ENCODE measurements at regions not wholly inside any gene's neighbourhood (a gene's known extent, or its start where the extent isn't known, plus 50 kb on each side); places are given as distances from the start of the nearest gene placed in this dataset.
"Not testable (repeated sequence)": the region's sequence is repeated elsewhere in the genome, so short reads cannot be mapped to it uniquely, and the experiment has no call there.

DNA sequence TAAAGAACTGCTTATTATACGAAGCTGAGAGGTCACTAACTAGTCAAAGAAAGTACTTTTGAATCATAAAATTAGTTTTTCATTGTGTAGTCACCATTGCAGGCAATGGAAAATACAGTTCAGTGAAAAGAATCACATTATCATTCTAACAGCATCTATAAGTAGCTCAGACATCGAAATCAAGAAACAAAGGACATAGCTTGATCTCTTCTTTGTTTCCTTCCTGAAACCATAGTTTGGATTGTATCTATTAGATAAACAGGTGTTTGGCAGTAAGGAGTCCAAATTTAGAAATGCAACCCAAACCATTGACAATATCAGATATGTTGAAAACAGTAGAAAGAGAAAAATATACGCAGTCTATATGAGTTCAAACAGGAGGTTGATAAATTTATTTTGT lies 697.3 kb downstream of the TFAP2A start:
- Mint-ChIP-seq H3K27me3 (no peaks in the 10 kb centered on the region), H3K4me1 (no peaks in the 10 kb centered on the region), H3K9me3 (peaks cover 5% of the 10 kb centered on the region), H3K36me3 (no peaks in the 10 kb centered on the region), H3K4me3 (no peak overlapping the region), H3K27ac (no peak overlapping the region)
- DNase-seq (ENCODE audit: low spot score in 2 of 2) (no peak), ATAC-seq (ENCODE audit: low read depth) (no peak)

GRCh38 chr6:9711365-9711764 lies 703.5 kb downstream of the TFAP2A start:
- DNase-seq (ENCODE audit: low spot score in 2 of 2) = no peak
- Mint-ChIP-seq H3K9me3 (peaks cover 4% of the 10 kb centered on the region), H3K27ac (no peak overlapping the region), H3K27me3 (no peaks in the 10 kb centered on the region), H3K36me3 (no peaks in the 10 kb centered on the region), H3K4me1 (no peaks in the 10 kb centered on the region), H3K4me3 (no peak overlapping the region)
- no peak for ATAC-seq (ENCODE audit: low read depth)

DNA sequence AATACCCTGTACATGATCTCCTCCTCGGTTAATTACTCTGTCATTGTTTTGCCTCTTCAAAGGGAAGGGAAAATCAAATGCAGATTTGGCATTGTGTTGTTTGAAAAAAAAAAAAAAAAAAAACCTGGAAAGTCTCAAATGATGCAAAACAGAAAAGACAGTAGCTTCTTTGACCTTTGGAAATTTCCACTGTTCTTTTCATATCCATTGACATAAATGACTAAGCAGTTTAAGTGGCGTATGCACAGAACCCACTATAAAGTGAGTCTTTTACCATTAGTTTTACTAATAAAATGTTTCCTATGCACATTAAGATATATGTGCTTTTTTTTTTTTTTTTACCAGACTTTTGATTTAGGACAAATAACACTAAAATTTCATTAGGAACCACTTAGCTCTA lies 704.3 kb downstream of the TFAP2A start:
- H3K36me3 Mint-ChIP-seq = no peaks in the 10 kb centered on the region
- ATAC-seq (ENCODE audit: low read depth) (no peak), DNase-seq (ENCODE audit: low spot score in 2 of 2) (no peak)
- no peak overlapping the region for H3K27ac Mint-ChIP-seq
- no peaks in the 10 kb centered on the region for H3K4me1 Mint-ChIP-seq
- peaks cover 4% of the 10 kb centered on the region for H3K9me3 Mint-ChIP-seq
- no peaks in the 10 kb centered on the region for H3K27me3 Mint-ChIP-seq
- H3K4me3 Mint-ChIP-seq = no peak overlapping the region

GRCh38 chr6:9708600-9708999 lies 706.3 kb downstream of the TFAP2A start:
- H3K4me1 Mint-ChIP-seq = no peaks in the 10 kb centered on the region
- DNase-seq (ENCODE audit: low spot score in 2 of 2) (no peak), ATAC-seq (ENCODE audit: low read depth) (no peak)
- H3K4me3 Mint-ChIP-seq = no peak overlapping the region
- H3K27me3 Mint-ChIP-seq = no peaks in the 10 kb centered on the region
- H3K9me3 Mint-ChIP-seq = no peaks in the 10 kb centered on the region
- H3K27ac Mint-ChIP-seq = no peak overlapping the region
- no peaks in the 10 kb centered on the region for H3K36me3 Mint-ChIP-seq

DNA sequence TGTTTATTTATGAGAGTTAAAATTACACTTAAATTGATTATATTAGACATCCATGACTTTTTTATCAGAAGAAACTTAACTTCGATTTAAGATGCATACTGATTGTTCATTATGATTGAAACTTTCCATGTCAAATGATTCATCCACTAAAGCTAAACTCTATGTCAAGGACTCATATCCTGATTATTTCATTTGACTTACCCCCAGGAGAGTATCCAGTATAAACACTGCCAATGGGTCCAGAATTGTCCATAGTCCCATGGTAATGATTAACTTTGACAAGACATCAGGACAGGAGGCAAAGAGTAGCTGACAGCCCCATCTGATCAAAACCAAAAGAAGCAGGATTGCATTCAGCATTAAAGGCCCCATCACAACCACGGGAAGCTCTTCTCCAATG lies 709.9 kb downstream of the TFAP2A start:
- H3K4me3 Mint-ChIP-seq = no peak overlapping the region
- no peak for ATAC-seq (ENCODE audit: low read depth)
- no peak overlapping the region for H3K27ac Mint-ChIP-seq
- no peak for DNase-seq (ENCODE audit: low spot score in 2 of 2)
- peaks cover 2% of the 10 kb centered on the region for H3K9me3 Mint-ChIP-seq
- H3K4me1 Mint-ChIP-seq = no peaks in the 10 kb centered on the region
- H3K27me3 Mint-ChIP-seq = no peaks in the 10 kb centered on the region
- peaks cover 2% of the 10 kb centered on the region for H3K36me3 Mint-ChIP-seq

- DNase-seq (ENCODE audit: low spot score in 2 of 2) (no peak), ATAC-seq (ENCODE audit: low read depth) (no peak)
- no peaks in the 10 kb centered on the region for H3K4me1 Mint-ChIP-seq
- peaks cover 2% of the 10 kb centered on the region for H3K9me3 Mint-ChIP-seq
- peaks cover 2% of the 10 kb centered on the region for H3K36me3 Mint-ChIP-seq
- no peaks in the 10 kb centered on the region for H3K27me3 Mint-ChIP-seq
- H3K4me3 Mint-ChIP-seq = no peak overlapping the region
- no peak overlapping the region for H3K27ac Mint-ChIP-seq
Observed at GRCh38 chr6:9702914-9703313, 712.0 kb downstream of the TFAP2A start.

DNA sequence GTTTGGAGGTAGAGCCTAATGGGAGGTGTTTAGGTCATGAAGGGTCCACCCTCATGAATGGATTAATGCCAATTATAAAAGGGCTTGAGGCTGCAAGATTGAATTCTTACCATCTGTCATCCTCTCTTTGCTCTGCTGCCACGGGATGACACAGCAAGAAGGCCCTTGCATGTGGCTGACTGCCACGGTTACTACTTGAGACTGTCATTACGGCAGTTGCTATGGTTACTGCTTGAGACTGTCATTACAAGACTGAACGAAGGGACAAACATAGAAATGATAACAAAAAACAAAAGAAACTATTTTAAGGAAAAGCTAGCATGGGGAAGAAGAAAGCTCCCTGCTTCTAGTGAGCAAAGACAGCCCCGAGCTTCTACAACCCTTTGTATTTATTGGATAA lies 715.0 kb downstream of the TFAP2A start:
- Mint-ChIP-seq H3K4me1 (no peaks in the 10 kb centered on the region), H3K27ac (no peak overlapping the region), H3K9me3 (peaks cover 9% of the 10 kb centered on the region), H3K27me3 (no peaks in the 10 kb centered on the region), H3K4me3 (no peak overlapping the region), H3K36me3 (peaks cover 2% of the 10 kb centered on the region)
- DNase-seq (ENCODE audit: low spot score in 2 of 2) (no peak), ATAC-seq (ENCODE audit: low read depth) (no peak)

DNA sequence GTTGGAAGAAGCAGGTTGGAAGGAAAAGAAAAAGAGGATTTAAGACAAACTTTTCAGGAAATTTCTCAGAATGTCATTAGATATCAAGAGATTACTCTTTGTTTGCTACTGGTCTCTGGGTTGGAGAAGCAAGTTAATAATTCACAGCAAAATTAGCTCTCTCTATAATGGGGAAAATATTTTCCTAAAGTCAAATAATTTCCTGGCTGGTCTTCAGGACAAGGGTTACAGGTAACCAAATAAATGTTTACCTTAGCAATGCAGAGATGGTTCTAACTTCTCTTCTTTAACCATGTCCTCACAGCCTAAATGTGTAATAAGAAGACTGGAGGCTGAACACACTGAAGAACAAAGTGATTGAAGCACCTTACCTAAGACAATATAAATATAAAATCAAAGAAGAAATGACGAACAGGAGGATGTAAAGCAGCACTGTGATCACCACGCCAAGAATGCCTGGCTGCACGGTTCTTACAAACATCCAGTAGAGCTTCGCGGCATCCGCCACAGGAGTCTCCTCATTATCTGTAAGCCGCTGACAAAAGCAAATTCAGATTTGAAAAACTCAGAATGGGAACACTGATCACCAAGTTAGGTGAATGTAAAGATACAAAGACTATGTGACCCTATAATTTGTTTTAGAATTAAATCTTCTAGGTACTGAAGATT lies 717.5 kb downstream of the TFAP2A start:
- Mint-ChIP-seq H3K27ac (no peak overlapping the region), H3K4me3 (no peak overlapping the region), H3K4me1 (no peaks in the 10 kb centered on the region), H3K36me3 (no peaks in the 10 kb centered on the region), H3K9me3 (peaks cover 9% of the 10 kb centered on the region), H3K27me3 (no peaks in the 10 kb centered on the region)
- DNase-seq (ENCODE audit: low spot score in 2 of 2) (no peak), ATAC-seq (ENCODE audit: low read depth) (no peak)

- peaks cover 4% of the 10 kb centered on the region for H3K9me3 Mint-ChIP-seq
- H3K27me3 Mint-ChIP-seq = no peaks in the 10 kb centered on the region
- ATAC-seq (ENCODE audit: low read depth) (no peak), DNase-seq (ENCODE audit: low spot score in 2 of 2) (no peak)
- no peak overlapping the region for H3K4me3 Mint-ChIP-seq
- H3K36me3 Mint-ChIP-seq = no peaks in the 10 kb centered on the region
- H3K4me1 Mint-ChIP-seq = no peaks in the 10 kb centered on the region
- H3K27ac Mint-ChIP-seq = no peak overlapping the region
Observed at GRCh38 chr6:9690388-9690787, 724.5 kb downstream of the TFAP2A start.

- not testable (repeated sequence) for H3K27me3 Mint-ChIP-seq; H3K4me1 Mint-ChIP-seq; H3K27ac Mint-ChIP-seq; H3K36me3 Mint-ChIP-seq; ATAC-seq (ENCODE audit: low read depth); DNase-seq (ENCODE audit: low spot score in 2 of 2); H3K4me3 Mint-ChIP-seq
- peaks cover 13% of the 10 kb centered on the region for H3K9me3 Mint-ChIP-seq
Observed at GRCh38 chr6:9680727-9681126, 734.1 kb downstream of the TFAP2A start.

GRCh38 chr6:9675122-9675521 lies 739.8 kb downstream of the TFAP2A start:
- DNase-seq (ENCODE audit: low spot score in 2 of 2) (no peak), ATAC-seq (ENCODE audit: low read depth) (no peak)
- Mint-ChIP-seq H3K27me3 (no peaks in the 10 kb centered on the region), H3K27ac (no peak overlapping the region), H3K36me3 (no peaks in the 10 kb centered on the region), H3K4me1 (no peaks in the 10 kb centered on the region), H3K4me3 (no peak overlapping the region), H3K9me3 (peaks cover 6% of the 10 kb centered on the region)

- DNase-seq (ENCODE audit: low spot score in 2 of 2) (no peak), ATAC-seq (ENCODE audit: low read depth) (no peak)
- H3K9me3 Mint-ChIP-seq = peaks cover 1% of the 10 kb centered on the region
- no peaks in the 10 kb centered on the region for H3K27me3 Mint-ChIP-seq
- H3K27ac Mint-ChIP-seq = no peak overlapping the region
- no peak overlapping the region for H3K4me3 Mint-ChIP-seq
- no peaks in the 10 kb centered on the region for H3K4me1 Mint-ChIP-seq
- H3K36me3 Mint-ChIP-seq = no peaks in the 10 kb centered on the region
Observed at GRCh38 chr6:9659848-9660247, 755.0 kb downstream of the TFAP2A start.

GRCh38 chr6:9657994-9658393 lies 756.9 kb downstream of the TFAP2A start:
- Mint-ChIP-seq H3K9me3 (peaks cover 1% of the 10 kb centered on the region), H3K4me3 (no peak overlapping the region), H3K27ac (no peak overlapping the region), H3K36me3 (no peaks in the 10 kb centered on the region), H3K4me1 (no peaks in the 10 kb centered on the region), H3K27me3 (no peaks in the 10 kb centered on the region)
- ATAC-seq (ENCODE audit: low read depth) (no peak), DNase-seq (ENCODE audit: low spot score in 2 of 2) (no peak)

- no peak for ATAC-seq (ENCODE audit: low read depth)
Observed at GRCh38 chr6:9647599-9647998, 767.3 kb downstream of the TFAP2A start.

DNA sequence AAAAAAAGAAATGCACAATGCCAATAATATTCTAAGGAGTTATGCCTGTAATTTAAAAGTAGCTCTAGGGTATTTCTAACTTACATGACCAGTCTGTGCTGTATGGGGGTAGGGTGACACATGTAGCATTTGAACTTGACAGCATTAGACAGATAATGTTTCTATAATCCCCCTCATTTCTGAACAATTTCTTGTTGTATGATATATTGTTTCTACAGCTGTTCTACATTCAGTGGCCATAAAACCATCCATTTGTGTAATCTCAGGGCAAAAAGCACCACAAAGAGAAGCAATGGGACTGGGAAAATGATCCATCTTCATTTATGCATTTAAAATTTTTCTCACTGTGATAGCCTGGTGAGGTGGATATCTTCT lies 767.8 kb downstream of the TFAP2A start:
- H3K27ac Mint-ChIP-seq = no peak overlapping the region
- peaks cover 2% of the 10 kb centered on the region for H3K9me3 Mint-ChIP-seq
- DNase-seq (ENCODE audit: low spot score in 2 of 2) = no peak
- H3K27me3 Mint-ChIP-seq = no peaks in the 10 kb centered on the region
- no peaks in the 10 kb centered on the region for H3K36me3 Mint-ChIP-seq
- no peak overlapping the region for H3K4me3 Mint-ChIP-seq
- H3K4me1 Mint-ChIP-seq = no peaks in the 10 kb centered on the region
- no peak for ATAC-seq (ENCODE audit: low read depth)

More at GRCh38 chr6:9647599-9647998, 767.3 kb downstream of the TFAP2A start:
- no peaks in the 10 kb centered on the region for H3K27me3 Mint-ChIP-seq
- H3K36me3 Mint-ChIP-seq = no peaks in the 10 kb centered on the region
- DNase-seq (ENCODE audit: low spot score in 2 of 2) = no peak
- H3K27ac Mint-ChIP-seq = no peak overlapping the region
- H3K4me3 Mint-ChIP-seq = no peak overlapping the region
- H3K9me3 Mint-ChIP-seq = peaks cover 2% of the 10 kb centered on the region
- H3K4me1 Mint-ChIP-seq = no peaks in the 10 kb centered on the region

All from memory B cell (primary cell).